Esophagus muscularis mucosa (tissue), 4 donors: ENCODE measurements at regions not wholly inside any gene's neighbourhood (a gene's known extent, or its start where the extent isn't known, plus 50 kb on each side); places are given as distances from the start of the nearest gene placed in this dataset.
"Not testable (repeated sequence)": the region's sequence is repeated elsewhere in the genome, so short reads cannot be mapped to it uniquely, and the experiment has no call there.

Experiments
- DNase-seq: peaks from one replicate; pipeline ENCODE4 v3.0.0-alpha.2; 2017; ENCODE audit errors: extremely low spot score
- H3K27ac ChIP-seq, 4 donors: fragments of 200-600 bp; sonication (generic); replicated peaks in 1 of 4; 1 replicate in 3 of 4; 2 replicates in 1 of 4; pipeline ENCODE4 v1.5.1; 2016 to 2019; ENCODE audit warnings: mild to moderate bottlenecking in 1 of 4
- H3K27me3 ChIP-seq, 4 donors: fragments of 200-600 bp; sonication (generic); one replicate each; pipeline versions ENCODE4 v1.5.1 to v1.6.0; 2016 to 2019
- H3K36me3 ChIP-seq, 4 donors: fragments of 200-600 bp; sonication (generic); one replicate each; pipeline ENCODE4 v1.5.1; 2016 to 2019
- H3K4me1 ChIP-seq, 4 donors: fragments of 200-600 bp; sonication (generic); one replicate each; pipeline ENCODE4 v1.5.1; 2016 to 2019
- H3K4me3 ChIP-seq, 4 donors: fragments of 200-600 bp; sonication (generic); 1 replicate in 2 of 4; 2 replicates in 2 of 4; pipeline ENCODE4 v1.5.1; 2016 to 2019; ENCODE audit warnings: mild to moderate bottlenecking in 4 of 4, moderate library complexity in 1 of 4
- H3K9me3 ChIP-seq, 4 donors: fragments of 200-600 bp; sonication (generic); 1 replicate in 3 of 4; 2 replicates in 1 of 4; pipeline ENCODE4 v1.5.1; 2016 to 2019
- EP300 ChIP-seq: sonication (generic); formaldehyde crosslinking; IDR thresholded peaks from one replicate; pipeline ENCODE4 v1.6.1; 2017; ENCODE audit warnings: antibody characterized with exemption
- POLR2A ChIP-seq: fragments of 450-650 bp; IDR thresholded peaks from one replicate; pipeline ENCODE4 v1.6.1; 2017; ENCODE audit warnings: antibody characterized with exemption, moderate library complexity, mild to moderate bottlenecking, low read depth
- POLR2AphosphoS5 ChIP-seq, 2 donors: sonication (generic); formaldehyde crosslinking; IDR thresholded peaks; one replicate each; pipeline ENCODE4 v1.6.1; 2017; ENCODE audit warnings: antibody characterized with exemption in 2 of 2
- WGBS: methylation state at CpG from one replicate; pipeline ENCODE4 v1.1.5; 2018; 5-methylcytosine and 5-hydroxymethylcytosine counted together
- intact Hi-C: fragments of 100-400 bp; cut with DNase I; formaldehyde crosslinking; loops from one replicate; pipeline ENCODE4 v1.15.1; 2023
- TF ChIP-seq, protein P1 (sequence below), 3 experiments: fragments of 200-600 bp in 2 of 3; fragments of 450-650 bp in 1 of 3; sonication (generic) in 2 of 3; IDR thresholded peaks; one replicate each; pipeline ENCODE4 v1.5.1; 2017 to 2019; ENCODE audit warnings: antibody characterized with exemption in 3 of 3, mild to moderate bottlenecking in 2 of 3, moderate library complexity in 1 of 3

DNA sequence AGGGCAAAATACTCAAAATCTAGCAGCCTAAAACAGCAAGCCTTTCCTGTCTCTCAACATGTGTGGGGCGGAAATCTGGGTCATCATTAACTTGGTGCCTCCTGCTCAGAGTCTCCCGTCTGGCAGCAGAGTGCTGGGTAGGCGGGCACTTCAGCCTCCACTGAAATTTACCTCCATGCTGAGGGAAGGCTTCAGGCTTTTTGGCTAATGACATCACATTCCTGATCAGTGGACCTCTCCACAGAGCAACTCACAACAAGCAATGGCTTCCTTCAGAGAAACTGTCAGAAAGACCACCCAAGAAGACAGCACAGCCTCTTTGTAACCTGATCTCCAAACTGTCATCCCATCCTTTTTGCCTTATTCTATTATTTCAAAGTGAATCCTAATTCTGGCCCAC lies 1109.0 kb downstream of the UQCRFS1 start:
- no peaks in the 10 kb centered on the region for H3K9me3 ChIP-seq
- no peak overlapping the region for H3K27ac ChIP-seq
- peaks cover 0 to 10% (median 0%) of the 10 kb centered on the region in 4 donors for H3K27me3 ChIP-seq
- no peaks in the 10 kb centered on the region for H3K4me1 ChIP-seq
- no peak for DNase-seq
- 56% methylated on average over 3 of the region's 3 CpGs for WGBS
- no peaks in the 10 kb centered on the region for H3K36me3 ChIP-seq
- intact Hi-C loops: no loop called here
- TF ChIP-seq POLR2A: no peak
- H3K4me3 ChIP-seq: no peak overlapping the region

DNA sequence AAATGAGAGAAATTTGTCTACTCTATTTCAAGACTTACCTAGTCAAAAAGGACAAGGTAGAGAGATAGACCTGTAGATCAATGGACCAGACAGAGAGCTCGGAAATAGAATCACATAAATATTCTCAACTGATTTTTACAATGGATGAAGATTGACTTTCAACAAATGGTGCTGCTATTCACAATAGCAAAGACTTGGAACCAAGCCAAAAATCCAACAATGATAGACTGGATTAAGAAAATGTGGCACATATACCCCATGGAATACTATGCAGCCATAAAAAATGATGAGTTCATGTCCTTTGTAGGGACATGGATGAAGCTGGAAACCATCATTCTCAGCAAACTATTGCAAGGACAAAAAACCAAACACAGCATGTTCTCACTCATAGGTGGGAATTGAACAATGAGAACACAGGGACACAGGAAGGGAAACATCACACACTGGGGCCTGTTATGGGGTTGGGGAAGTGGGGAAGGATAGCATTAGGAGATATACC lies 1128.2 kb downstream of the UQCRFS1 start:
- 90% methylated on average over 1 of the region's 1 CpG for WGBS
- DNase-seq, H3K4me1 ChIP-seq, H3K27me3 ChIP-seq, H3K4me3 ChIP-seq, intact Hi-C loops, H3K36me3 ChIP-seq, H3K27ac ChIP-seq: not testable (repeated sequence)
- peaks cover 0 to 11% (median 2%) of the 10 kb centered on the region in 4 donors for H3K9me3 ChIP-seq

- 84% methylated on average over 4 of the region's 4 CpGs for WGBS
Observed at GRCh38 chr19:28076628-28077027, 1136.3 kb downstream of the UQCRFS1 start.

DNA sequence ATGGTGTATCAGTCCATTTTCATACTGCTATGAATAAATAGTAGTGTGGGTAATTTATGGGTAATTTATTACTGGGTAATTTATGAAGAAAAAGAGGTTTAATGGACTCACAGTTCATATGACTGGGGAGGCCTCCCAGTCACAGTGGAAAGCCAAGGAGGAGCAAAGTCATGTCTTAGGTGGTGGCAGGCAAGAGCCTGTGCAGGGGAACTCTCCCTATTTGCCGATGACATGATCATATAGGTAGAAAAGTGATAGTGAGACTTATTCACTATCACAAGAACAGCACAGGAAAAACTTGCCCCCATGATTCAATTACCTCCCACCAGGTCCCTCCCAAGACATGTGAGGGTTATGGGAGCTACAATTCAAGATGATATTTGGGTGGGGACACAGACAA lies 1137.7 kb downstream of the UQCRFS1 start:
- TF ChIP-seq, protein P1, sequence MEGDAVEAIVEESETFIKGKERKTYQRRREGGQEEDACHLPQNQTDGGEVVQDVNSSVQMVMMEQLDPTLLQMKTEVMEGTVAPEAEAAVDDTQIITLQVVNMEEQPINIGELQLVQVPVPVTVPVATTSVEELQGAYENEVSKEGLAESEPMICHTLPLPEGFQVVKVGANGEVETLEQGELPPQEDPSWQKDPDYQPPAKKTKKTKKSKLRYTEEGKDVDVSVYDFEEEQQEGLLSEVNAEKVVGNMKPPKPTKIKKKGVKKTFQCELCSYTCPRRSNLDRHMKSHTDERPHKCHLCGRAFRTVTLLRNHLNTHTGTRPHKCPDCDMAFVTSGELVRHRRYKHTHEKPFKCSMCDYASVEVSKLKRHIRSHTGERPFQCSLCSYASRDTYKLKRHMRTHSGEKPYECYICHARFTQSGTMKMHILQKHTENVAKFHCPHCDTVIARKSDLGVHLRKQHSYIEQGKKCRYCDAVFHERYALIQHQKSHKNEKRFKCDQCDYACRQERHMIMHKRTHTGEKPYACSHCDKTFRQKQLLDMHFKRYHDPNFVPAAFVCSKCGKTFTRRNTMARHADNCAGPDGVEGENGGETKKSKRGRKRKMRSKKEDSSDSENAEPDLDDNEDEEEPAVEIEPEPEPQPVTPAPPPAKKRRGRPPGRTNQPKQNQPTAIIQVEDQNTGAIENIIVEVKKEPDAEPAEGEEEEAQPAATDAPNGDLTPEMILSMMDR (IDR thresholded peaks at IDR 0.05): no peak
- TF ChIP-seq POLR2A (no peak), POLR2AphosphoS5 (IDR thresholded peaks at IDR 0.05) (no peak), EP300 (no peak)
- Histone ChIP-seq H3K27ac (no peak overlapping the region), H3K9me3 (no peaks in the 10 kb centered on the region), H3K27me3 (no peaks in the 10 kb centered on the region), H3K4me1 (no peaks in the 10 kb centered on the region), H3K4me3 (no peak overlapping the region), H3K36me3 (no peaks in the 10 kb centered on the region)
- WGBS: 75% methylated on average over 1 of the region's 1 CpG
- DNase-seq: no peak
- intact Hi-C loops: no loop called here

More at GRCh38 chr19:28076628-28077027, 1136.3 kb downstream of the UQCRFS1 start:
- H3K9me3 ChIP-seq: peaks cover 0 to 11% (median 2%) of the 10 kb centered on the region in 4 donors
- no peak overlapping the region for H3K4me3 ChIP-seq
- no peak for TF ChIP-seq POLR2A
- TF ChIP-seq, protein P1 (IDR thresholded peaks at IDR 0.05): no peak
- no peak for TF ChIP-seq EP300
- TF ChIP-seq POLR2AphosphoS5 (IDR thresholded peaks at IDR 0.05): no peak
- H3K27me3 ChIP-seq: no peaks in the 10 kb centered on the region
- no peak overlapping the region for H3K27ac ChIP-seq
- intact Hi-C loops: no loop called here
- no peak for DNase-seq
- no peaks in the 10 kb centered on the region for H3K4me1 ChIP-seq
- no peaks in the 10 kb centered on the region for H3K36me3 ChIP-seq

DNA sequence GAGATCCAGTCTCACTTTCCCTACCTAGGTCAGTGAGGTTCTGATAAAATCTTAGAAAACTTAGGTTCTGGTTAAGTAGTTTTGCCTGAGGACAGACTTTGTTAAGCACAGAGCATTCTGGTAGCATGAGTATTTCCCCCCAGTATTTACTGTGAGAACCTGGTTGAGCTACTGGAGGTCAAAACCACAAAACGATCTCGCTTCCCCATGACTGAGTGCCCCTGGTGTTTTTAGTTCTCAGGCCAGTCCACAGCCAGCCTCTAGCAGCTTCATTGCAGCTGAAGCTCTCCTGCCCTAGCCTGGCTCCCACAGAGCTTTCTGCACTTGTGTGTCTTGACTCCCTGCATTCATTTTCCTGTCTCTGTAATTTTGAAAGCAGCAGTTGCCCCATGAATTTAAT lies 1138.2 kb downstream of the UQCRFS1 start:
- Histone ChIP-seq H3K4me3 (no peak overlapping the region), H3K4me1 (no peaks in the 10 kb centered on the region), H3K27ac (no peak overlapping the region), H3K27me3 (no peaks in the 10 kb centered on the region), H3K9me3 (no peaks in the 10 kb centered on the region), H3K36me3 (no peaks in the 10 kb centered on the region)
- TF ChIP-seq POLR2AphosphoS5 (IDR thresholded peaks at IDR 0.05) (no peak), EP300 (no peak), POLR2A (no peak)
- TF ChIP-seq, protein P1 (IDR thresholded peaks at IDR 0.05): no peak
- intact Hi-C loops: no loop called here
- 70% methylated on average over 2 of the region's 2 CpGs for WGBS
- DNase-seq: no peak

- no peaks in the 10 kb centered on the region for H3K27me3 ChIP-seq
- no peaks in the 10 kb centered on the region for H3K36me3 ChIP-seq
- DNase-seq: no peak
- TF ChIP-seq, protein P1 (IDR thresholded peaks at IDR 0.05): no peak
- TF ChIP-seq POLR2AphosphoS5 (IDR thresholded peaks at IDR 0.05): no peak
- no peak for TF ChIP-seq POLR2A
- H3K4me3 ChIP-seq: no peak overlapping the region
- no peak overlapping the region for H3K27ac ChIP-seq
- intact Hi-C loops: no loop called here
- H3K9me3 ChIP-seq: no peaks in the 10 kb centered on the region
- no peaks in the 10 kb centered on the region for H3K4me1 ChIP-seq
- WGBS: 8% methylated on average over 2 of the region's 2 CpGs
Observed at GRCh38 chr19:28067882-28068281, 1145.1 kb downstream of the UQCRFS1 start.
